Pons (tissue), 1 donor: ENCODE measurements at regions not wholly inside any gene's neighbourhood (a gene's known extent, or its start where the extent isn't known, plus 50 kb on each side); places are given as distances from the start of the nearest gene placed in this dataset.
"Not testable (repeated sequence)": the region's sequence is repeated elsewhere in the genome, so short reads cannot be mapped to it uniquely, and the experiment has no call there.

Experiments
- DNase-seq: peaks from one replicate; pipeline ENCODE4 v3.0.0-alpha.2; 2016; ENCODE audit warnings: low spot score

DNA sequence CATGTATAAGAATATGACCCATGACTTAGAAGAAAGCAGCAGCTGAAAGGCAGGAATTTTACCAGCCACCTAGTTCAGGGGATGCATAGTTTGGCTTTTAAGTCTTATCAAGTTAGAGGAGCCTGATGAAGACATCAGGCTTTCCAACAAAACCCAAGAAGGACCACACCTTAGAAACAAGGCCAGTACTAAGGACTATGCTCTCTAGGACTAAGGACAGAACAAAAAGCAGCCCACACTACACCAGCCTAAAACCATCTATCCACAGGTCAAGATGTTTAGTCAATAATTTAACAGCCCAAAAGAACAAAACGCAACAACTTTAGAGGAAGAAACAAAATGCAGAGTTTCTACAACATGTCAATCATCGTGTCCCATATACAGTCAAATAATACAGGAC lies 408.9 kb upstream of the RGMB start:
- no peak for DNase-seq

DNA sequence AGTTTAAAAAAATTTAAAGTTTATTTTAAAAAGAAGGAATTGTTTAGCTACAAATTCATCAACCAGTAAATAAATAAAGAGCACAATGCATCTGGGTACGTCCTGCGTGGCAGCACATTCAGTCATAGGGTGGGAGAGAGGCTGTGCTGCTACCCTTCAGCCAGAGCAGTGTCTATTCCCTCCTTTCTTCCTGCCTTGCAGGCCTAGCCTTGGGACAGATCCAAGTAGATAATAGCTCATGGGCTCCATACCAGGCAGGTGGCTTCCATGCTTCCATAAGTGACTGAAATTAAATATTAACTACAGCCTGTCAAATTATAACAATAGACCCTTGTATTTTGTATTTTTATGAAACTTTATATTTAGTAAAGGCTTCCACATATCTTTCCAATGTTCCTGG lies 408.3 kb upstream of the RGMB start:
- no peak for DNase-seq

DNA sequence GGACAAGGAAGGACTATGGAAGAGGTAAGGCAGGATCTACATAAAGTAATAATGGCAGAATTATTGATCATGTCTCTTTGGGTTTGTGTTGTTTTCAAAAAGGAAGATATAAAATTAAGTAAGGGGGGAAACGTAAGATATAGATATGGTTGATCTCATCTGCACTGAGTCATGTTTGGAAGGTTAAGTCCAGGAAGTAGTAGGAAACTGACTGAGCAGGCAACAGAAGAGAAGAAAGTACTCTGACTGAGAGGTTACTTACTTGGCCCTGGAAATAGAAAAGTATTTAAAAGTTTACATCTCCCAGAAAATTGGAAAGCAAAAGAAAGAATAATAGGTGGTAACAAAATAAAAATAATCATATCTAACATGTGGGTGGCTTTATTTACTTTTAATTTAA lies 405.3 kb upstream of the RGMB start:
- DNase-seq: no peak

DNA sequence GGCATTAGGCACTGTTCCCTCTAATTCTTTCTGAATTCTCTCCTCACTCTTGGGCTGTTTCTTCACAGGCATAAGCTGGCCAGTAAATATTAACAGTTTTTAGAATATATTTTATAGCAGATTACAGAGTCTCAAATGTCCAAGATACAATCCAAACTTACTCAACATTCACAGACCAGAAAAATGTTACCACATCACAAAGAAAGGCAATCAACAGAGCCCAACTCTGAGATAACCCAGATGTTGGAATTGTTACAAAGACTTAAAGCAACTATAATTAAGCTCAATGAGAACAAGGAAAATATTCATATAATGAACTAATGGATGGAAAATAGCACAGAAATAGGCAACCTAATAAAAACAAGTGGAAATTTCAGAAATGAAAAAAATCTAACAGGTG lies 401.1 kb upstream of the RGMB start:
- no peak for DNase-seq

DNA sequence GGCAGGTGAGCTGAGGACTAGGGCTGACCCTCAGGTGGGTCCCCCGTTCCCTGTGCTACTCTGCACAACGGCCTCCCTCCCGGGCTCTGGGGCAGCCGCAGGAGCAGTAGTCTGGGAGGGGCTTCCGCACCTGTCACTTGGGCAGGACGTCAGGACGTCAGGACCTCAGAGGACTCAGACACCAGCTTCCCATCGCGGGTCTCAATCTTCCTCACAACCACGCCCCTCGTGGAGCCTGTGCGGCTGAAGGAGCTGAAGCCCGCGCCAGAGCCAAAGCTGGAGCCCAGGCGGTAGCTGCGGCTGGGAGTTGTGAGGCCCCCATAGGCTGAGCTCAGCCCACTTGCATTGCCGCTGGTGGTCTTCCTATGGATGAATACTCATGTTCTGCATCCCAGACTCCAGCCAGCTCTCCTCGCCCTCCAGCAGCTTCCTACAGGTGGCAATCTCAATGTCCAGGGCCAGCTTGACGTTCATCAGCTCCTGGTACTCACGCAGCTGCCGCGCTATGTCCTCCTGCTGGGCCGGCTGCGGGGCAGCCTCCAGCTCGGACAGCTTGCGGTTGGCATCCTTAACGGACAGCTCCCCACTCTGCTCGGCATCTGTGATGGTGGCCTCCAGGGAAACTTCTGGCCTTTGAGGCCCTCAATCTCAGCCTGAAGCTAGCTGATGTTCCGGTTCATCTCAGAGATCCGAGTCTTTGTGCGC lies 381.4 kb upstream of the RGMB start:
- DNase-seq: no peak

DNA sequence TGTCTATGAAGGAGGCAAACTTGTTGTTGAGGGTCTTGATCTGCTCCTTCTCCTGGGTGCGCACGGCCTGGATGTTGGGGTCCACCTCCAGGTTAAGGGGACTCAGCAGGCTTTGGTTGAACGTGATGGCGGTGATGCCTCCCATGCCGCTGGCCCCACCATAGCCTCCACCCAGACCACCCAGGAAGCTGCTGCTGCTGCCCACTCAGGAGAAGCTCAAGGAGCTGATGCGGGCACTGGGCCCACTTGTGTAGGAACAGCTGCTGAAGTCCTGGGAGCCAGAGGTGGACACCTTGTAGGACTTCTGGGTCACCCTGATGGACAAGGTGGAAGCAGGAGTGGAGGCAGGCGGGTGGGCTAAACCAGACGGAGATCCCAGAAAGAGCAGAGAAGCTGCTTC lies 380.3 kb upstream of the RGMB start:
- not testable (repeated sequence) for DNase-seq

DNA sequence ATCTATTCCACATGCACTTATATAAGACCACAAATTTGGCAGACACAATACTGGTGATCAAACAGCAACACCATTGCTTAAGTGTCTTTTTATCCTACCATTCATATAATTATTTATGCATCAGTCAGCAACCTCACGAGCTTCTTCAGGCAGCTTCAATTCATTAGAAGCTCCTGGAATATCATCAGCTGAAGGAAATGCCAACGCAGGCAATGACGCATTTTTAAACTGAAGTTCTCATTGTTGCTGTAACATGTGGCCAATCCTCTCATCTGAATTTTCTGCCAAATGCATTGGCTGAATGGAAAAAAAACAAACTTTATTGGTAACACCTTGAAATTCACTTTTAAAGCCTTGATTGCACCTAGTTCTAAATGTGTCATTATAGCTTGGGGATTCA lies 376.4 kb upstream of the RGMB start:
- no peak for DNase-seq

DNA sequence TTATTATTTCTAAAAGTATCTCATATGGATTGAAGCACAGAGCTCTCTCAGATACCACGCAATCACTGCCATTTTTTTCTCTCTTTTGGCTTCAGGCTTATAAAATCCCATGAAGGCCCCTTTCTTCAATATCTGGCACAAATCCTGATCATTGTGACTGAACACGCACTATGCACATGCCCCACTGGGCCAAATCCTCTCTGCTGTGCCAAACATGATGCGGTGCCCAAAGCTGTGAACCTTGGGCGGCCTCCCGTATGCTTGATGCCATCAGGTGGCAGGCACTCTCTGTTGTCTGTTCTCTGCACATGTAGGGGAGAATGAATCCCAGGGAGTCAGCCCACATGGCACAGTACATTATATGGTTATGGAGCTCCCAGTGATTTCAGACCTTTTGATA lies 375.0 kb upstream of the RGMB start:
- peak; percentile 32 for DNase-seq

DNA sequence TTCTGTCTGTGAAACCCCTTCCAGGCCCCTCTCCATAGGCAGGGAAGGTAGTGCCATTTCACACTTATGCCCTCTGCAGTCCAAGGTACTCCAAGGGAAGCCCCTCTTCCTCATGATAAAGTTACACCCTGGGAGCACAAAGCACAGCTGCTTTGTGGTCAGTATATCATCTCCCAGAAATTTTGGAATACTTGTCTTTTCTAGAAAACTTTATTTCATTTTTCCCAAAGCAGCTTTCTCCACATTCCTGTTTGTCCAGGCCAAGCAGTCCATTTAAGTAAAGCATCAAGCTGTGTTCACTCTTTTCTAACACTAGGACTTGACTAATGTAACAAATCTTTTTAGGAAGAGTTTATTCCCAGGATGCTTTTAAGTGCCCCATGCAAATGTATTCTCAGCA lies 371.8 kb upstream of the RGMB start:
- DNase-seq: no peak

DNA sequence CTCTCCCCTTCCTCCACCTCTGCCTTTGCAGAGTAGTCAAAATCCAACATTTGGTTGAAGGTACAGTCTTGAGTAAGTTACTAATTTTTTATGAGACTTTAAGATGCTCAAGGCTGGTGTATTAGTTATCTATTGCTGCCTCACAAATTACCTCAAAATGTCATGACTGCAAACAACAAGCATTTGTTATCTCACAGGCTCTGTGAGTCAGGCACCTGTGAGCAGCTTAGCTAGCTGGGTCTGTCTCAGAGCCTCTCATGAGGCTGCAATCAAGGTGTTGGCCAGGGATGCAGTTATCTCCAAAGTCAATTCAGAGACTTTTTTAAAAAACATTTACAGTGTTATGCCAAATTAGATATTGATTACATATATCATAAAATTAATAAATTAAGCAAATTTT lies 371.3 kb upstream of the RGMB start:
- no peak for DNase-seq

DNA sequence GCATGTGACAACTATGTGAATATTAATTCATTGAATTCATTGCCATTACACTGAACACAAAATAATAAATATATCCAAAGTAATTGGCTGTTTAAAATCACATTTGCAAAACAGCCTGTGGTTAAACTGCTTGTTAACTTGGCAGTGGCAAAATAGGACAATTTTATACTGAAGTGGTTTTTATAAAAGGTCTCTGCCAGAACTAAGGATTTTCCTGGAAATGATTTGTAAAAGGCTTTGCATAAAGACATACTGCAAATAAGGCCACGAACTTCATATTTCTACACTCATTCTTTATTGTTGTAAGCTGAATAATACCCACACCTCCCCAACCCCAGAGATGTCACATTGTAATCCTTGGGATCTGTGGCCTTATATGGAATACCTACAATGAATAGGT lies 370.3 kb upstream of the RGMB start:
- no peak for DNase-seq

DNA sequence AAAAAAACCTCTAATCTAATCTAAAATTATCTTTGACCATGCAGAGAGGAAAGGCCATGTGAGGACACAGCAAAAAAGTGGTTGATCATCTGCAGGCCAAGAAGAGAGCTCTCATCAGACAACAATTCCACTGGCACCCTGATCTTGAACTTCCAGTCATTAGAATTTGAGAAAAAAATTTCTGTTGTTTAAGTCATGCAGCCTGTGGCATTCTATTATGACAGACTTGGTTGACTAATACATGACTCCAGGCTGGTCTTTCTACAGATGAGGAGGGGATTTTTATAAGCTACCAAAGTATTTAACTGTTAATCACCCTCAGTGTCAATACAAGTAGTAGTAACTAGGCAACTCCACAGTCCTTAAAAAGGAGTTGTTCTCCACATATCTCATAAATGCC lies 358.5 kb upstream of the RGMB start:
- no peak for DNase-seq

DNA sequence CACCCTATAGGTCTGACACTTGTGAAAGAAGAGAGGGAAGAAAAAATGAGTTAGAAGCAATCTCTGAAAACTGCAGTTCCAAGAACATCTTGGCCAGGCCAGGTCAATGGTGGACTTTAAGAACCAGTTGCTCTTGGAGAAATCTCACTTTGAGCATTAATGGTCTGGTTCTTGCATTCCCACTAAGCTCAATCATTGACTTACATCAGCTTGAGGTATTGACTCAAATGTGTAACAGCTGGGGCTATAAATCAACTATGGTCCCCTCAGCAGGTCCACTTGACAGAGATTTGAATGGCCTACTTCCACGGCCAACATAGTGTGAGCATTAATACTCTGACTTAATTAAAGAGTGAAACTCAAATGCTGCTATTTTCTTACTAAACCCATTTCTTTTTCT lies 357.8 kb upstream of the RGMB start:
- DNase-seq: no peak

DNA sequence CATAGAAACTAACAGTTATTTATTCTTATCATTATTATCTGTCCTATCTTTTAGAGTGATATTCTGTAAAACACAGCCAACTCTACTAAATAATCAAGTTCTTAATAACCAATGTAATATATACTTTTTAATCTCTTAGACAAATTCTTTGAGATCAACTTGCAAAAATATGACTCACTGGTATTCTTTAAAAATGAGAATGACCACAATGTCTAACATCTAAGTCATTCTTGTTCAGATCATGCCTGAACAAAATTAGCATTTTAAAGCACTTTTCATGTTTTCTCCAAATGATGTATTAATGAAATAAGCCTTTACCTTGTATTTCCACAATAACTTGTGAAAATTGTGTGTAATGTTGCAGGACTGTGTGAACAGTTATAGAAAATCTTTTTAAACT lies 356.9 kb upstream of the RGMB start:
- DNase-seq: no peak

DNA sequence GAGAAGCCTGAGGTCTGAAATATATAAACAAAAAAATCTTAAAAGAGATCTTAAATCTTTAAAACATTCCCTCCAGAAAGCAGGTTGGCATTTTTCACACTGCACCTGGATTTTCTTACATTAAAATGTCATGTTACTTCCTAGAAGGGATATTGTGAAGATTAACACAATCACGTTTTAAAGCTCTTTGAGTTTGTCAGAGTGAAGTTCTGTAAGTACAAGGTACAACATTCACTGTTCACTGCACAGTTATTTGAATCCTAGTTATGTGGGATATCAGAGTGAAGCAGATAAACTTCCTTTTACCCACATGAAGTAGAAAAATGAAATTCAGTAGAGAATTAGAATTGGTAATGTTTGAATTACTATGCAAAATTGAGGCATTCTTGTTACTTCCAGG lies 353.6 kb upstream of the RGMB start:
- DNase-seq: no peak

DNA sequence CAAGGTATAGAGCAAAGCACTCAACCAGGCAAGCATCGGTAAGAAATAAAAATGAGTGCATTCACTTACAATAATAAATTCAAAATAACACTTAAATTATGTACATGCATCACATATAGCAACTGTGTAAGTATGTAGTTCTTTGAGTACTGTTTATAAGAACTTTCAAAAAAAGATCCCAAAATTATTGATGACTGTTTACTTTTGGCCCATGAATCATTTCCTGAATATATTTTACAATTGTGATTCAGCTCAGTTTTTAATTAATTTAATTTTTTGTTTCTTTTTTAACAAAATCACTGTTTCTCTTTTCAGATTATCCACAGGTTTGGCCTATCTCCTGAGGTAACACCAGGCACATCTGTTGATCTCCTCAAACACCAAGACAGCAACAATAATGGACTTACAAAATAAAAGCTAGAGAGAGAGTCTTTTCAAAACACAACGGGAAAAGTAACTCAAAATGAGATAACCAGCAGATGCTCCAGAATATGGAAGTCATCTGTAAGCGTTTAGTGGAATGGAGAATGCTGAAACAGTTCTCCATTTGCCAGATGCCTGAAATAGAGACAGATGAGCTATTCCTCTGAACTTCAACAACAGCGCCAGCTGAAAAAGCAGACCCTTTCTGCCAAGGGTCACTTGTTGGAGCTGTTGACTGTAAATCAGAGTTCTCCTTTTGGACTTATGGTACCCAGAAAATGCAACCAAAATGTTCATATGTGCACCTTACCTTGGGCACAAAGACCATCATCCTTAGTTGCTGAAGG lies 348.6 kb upstream of the RGMB start:
- no peak for DNase-seq

DNA sequence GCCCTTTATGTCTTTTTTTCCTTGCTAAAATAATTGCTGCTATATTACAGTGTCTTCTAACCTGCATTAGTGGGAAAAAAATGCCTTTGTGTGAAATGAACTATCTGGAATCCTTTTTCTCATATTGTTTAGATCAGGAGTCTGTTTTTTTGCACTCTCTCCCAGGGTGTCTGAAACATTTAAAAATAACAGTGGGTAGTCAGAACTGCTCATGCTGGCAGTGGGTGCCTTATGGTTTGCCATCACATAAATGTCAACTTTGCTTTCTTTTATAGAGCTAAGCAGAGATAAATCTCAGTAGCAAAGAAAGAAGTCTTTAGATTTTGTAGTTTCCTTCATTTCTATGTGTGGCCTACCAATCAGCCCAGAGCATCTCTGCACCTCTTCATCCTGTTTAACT lies 347.8 kb upstream of the RGMB start:
- DNase-seq: no peak

DNA sequence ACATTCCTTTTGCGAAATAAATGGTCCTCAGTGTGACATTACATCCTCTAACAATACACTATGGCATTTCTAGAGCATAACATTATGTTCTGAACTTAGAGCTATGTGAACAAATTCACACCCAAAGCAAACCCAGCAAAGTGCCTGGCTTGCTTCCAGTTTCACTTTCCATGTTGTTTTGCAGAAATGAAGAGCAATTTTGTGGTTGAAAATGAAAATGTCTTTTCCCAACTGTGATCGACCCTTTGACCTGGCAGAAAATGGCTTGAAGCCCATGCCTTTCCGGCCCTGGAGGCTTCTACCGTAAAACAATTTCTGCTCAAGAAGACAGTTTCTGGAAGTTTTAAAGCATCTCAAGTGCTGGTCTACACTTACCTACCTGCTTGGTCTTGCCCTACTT lies 344.7 kb upstream of the RGMB start:
- no peak for DNase-seq

DNA sequence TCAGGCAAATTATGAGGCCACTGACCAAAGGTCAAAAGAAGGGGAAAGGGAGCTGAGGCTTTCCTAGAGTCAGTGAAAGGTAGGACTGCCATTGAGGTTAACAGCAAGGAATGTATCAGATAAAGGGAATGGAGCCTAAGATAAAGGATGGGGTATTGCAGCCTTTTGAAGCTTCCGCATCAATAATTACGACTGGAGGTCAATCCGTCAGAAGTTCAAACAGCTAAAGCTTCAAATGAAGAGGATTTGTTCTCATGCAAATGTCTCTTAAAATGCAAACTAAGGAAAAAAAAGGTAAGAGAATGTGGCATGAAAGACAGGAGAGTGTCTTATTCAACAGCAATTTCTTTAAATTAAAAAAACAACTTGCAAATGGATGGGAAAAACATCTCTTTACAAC lies 341.1 kb upstream of the RGMB start:
- DNase-seq: no peak

DNA sequence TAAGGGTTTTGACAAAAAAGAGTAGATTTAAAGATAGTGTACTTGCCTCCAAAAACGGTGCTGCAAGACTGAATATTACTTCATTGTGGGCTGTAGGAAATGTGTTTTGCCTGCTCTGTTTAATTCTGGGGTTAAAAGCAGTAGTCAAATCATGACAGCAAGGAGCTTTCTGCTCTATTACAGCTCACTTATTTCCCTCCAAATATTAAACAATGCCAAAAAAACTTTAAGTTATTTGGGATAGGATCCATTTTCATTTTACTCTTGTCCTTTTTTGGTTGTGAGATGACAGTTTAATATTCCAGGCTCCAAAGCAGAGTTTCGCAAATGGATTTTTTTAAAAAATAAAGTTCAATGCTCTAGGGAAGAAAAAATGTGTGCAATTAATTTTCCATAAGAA lies 340.4 kb upstream of the RGMB start:
- no peak for DNase-seq

DNA sequence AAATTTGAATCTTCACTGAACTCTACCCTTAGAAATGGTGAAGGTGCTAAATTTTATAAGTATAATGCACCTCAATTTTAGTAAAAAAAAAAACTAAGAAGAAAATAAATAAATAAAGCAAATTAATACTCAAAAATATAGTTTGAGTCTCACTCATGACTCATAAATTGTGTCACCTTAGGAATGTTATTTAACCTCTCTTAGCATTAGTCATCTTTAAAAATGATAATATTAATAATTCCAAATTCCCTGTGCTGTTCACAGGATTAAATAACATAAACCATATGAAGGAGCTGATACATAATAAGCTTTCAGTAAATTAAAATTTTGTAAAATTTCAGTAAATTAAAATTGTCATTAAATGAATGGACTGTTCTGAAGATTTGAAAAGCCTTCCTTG lies 339.8 kb upstream of the RGMB start:
- no peak for DNase-seq

DNA sequence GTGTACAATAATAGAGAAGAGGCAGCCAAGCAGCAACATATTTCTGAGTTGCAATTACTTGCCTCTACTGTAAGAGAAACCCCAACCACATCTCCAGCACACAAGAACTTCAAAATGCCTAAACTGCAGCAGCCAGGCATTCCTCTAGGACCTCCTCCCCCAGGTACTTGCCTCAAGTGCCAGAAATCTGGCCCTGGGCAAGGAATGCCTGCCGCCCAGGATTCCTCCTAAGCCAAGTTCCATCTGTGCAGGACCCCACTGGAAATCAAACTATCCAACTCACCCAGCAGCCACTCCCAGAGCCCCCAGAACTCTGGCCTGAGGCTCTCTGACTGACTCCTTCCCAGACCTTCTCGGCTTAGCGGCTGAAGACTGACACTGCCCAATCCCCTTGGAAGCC lies 336.8 kb upstream of the RGMB start:
- no peak for DNase-seq

DNA sequence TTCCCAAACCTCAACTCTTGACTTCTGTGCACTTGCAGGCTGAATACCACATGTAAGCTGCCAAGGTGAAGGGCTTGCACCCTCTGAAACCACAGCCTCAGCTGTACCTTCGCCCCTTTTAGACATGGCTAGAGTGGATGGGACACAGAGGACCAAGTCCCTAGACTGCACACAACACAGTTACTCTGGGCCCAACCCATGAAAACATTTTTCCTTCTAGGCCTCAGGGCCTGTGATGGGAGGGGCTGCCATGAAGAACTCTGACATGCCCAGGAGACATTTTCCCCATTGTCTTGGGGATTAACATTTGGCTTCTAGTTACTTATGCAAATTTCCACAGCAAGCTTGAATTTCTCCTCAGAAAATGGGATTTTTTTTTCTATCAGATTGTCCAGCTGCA lies 331.0 kb upstream of the RGMB start:
- no peak for DNase-seq

DNA sequence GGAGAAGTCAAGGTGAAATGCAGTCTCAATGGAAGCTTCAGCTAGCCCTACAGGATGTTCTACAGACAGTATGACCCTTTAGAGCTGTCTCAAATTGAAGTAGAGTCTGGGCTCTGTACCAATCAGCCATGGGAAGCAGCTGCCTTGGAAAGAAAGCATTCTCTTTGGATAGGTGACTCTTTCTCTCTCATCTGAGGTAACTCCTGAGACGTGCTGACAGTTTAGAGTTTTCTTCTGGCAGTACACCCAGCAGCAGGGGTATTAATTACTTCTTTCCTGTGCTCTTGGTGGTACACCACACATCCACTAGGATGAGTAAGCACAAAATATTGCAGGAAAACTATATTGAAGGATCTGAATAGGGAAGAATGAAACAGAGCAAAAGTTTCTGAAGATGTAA lies 329.6 kb upstream of the RGMB start:
- no peak for DNase-seq
